Activated naive CD4-positive, alpha-beta T cell treated with anti-CD3 and anti-CD28 coated beads, Interleukin-2, amount 50 U/mL, for 16 hours (primary cell): ENCODE measurements at regions not wholly inside any gene's neighbourhood (a gene's known extent, or its start where the extent isn't known, plus 50 kb on each side); places are given as distances from the start of the nearest gene placed in this dataset.
"Not testable (repeated sequence)": the region's sequence is repeated elsewhere in the genome, so short reads cannot be mapped to it uniquely, and the experiment has no call there.

Experiments
- DNase-seq: peaks from one replicate; pipeline ENCODE4 v3.0.0-alpha.2; 2020

GRCh38 chr15:31488437-31489204 is 162.0 kb downstream of the KLF13 start:
- DNase-seq = no peak

- no peak for DNase-seq
These were observed 162.6 kb downstream of the KLF13 start for GRCh38 chr15:31489281-31489680.

GRCh38 chr15:31489801-31490646 is 163.4 kb downstream of the KLF13 start:
- DNase-seq = no peak

- DNase-seq = no peak
These were observed 168.2 kb downstream of the KLF13 start for GRCh38 chr15:31494786-31495185.

GRCh38 chr15:31495281-31495680 is 168.6 kb downstream of the KLF13 start:
- no peak for DNase-seq

- DNase-seq = no peak
These were observed 171.2 kb downstream of the KLF13 start for GRCh38 chr15:31497838-31498237.

- DNase-seq = no peak
These were observed 171.7 kb downstream of the KLF13 start for GRCh38 chr15:31498329-31498728.

GRCh38 chr15:31498756-31499155 is 172.1 kb downstream of the KLF13 start:
- DNase-seq = no peak

GRCh38 chr15:31499236-31499952 is 172.8 kb downstream of the KLF13 start:
- no peak for DNase-seq

GRCh38 chr15:31499953-31500765 is 173.5 kb downstream of the KLF13 start:
- no peak for DNase-seq

GRCh38 chr15:31500766-31501449 is 174.3 kb downstream of the KLF13 start:
- no peak for DNase-seq

GRCh38 chr15:31501536-31502157 is 175.0 kb downstream of the KLF13 start:
- no peak for DNase-seq

GRCh38 chr15:31502541-31503229 is 176.1 kb downstream of the KLF13 start:
- no peak for DNase-seq

- DNase-seq = no peak
These were observed 176.6 kb downstream of the KLF13 start for GRCh38 chr15:31503256-31503655.

GRCh38 chr15:31503758-31504461 is 177.3 kb downstream of the KLF13 start:
- no peak for DNase-seq

GRCh38 chr15:31504462-31504839 is 177.8 kb downstream of the KLF13 start:
- no peak for DNase-seq

- DNase-seq = not testable (repeated sequence)
These were observed 180.9 kb downstream of the KLF13 start for GRCh38 chr15:31507573-31507972.

- DNase-seq = no peak
These were observed 182.0 kb downstream of the KLF13 start for GRCh38 chr15:31508656-31509055.

GRCh38 chr15:31510057-31510456 is 183.4 kb downstream of the KLF13 start:
- no peak for DNase-seq

GRCh38 chr15:31511707-31512310 is 185.2 kb downstream of the KLF13 start:
- DNase-seq = peak; percentile 62
